ENCODE measurements at regions not wholly inside any gene's neighbourhood (a gene's known extent, or its start where the extent isn't known, plus 50 kb on each side); places are given as distances from the start of the nearest gene placed in this dataset.

DNA sequence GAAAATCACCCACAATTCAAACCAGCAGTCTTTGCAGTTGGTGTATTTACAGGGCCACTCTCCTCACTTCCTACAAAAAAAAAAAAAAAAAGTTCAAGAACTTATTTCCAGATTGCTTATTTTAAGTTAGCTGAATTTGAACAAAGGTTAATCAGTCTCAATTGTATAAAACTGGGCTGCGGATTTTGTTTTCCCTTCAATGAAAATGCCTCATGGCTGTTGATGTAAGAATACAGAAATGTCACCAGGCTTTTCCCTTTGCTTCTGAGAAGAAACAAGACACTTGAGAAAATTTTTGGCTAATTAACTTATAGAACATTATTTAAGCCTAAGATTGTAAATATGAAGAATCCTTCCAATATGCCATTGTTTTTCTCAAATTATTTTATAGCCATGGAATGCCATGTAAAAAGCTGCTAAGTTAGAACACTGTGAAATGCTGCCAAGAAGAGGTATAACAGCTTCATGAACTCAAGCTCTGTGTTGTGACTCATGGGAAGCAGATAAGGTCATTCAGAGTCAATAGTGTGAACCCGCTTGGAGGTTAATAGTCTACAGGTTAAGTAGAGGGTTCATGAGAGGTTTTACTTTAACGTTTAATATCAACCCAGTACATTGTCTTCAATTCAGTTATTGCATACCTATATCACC is 84.3 kb upstream of the ABI3BP start:
- Histone ChIP-seq H4K20me1 (replicated peaks; ENCODE audit: control insufficient read depth, extremely low read depth, insufficient read depth, low read length) (no peaks in the 10 kb centered on the region), H3K27me3 (ENCODE audit: control insufficient read depth in 2 of 2, insufficient read depth in 2 of 2, low read length in 2 of 2) (no peaks in the 10 kb centered on the region), H3K4me3 (replicated peaks in 1 of 3; ENCODE audit: insufficient read depth in 1 of 3, low read depth in 1 of 3, low read length in 3 of 3) (no peak overlapping the region), H2AFZ (ENCODE audit: low read depth, low read length) (no peak overlapping the region), H3K4me2 (ENCODE audit: insufficient read depth, low read length) (peak overlapping the region; percentile 17), H3K9me1 (replicated peaks; ENCODE audit: control insufficient read depth, extremely low read depth, insufficient read depth, low read length) (no peaks in the 10 kb centered on the region), H3K9me3 (replicated peaks; ENCODE audit: control insufficient read depth, insufficient read depth, low read length) (no peaks in the 10 kb centered on the region), H3K4me1 (ENCODE audit: control insufficient read depth, extremely low read depth, insufficient read depth, low read length) (peaks cover 29% of the 10 kb centered on the region), H3K36me3 (ENCODE audit: control insufficient read depth in 2 of 2, extremely low read depth in 1 of 2, insufficient read depth in 2 of 2, low read length in 2 of 2) (no peaks in the 10 kb centered on the region), H3K79me2 (ENCODE audit: control insufficient read depth, insufficient read depth, low read length) (no peaks in the 10 kb centered on the region), H3K9ac (replicated peaks; ENCODE audit: extremely low read depth, insufficient read depth, low read length) (no peak overlapping the region), H3K27ac (ENCODE audit: insufficient read depth, low read depth, low read length) (no peak overlapping the region)
- peak; percentile 51 for TF ChIP-seq JUN (IDR thresholded peaks at IDR 0.05; ENCODE audit: borderline replicate concordance, insufficient read depth, insufficient read length, low read depth)
- TF ChIP-seq GATA2 (IDR thresholded peaks at IDR 0.05; ENCODE audit: insufficient read depth, insufficient read length, low read depth, low read length) = peak; percentile 66
- TF ChIP-seq, protein P1, sequence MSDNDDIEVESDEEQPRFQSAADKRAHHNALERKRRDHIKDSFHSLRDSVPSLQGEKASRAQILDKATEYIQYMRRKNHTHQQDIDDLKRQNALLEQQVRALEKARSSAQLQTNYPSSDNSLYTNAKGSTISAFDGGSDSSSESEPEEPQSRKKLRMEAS (IDR thresholded peaks at IDR 0.05; ENCODE audit: insufficient read depth, insufficient read length) = no peak
- peak; percentile 58 for TF ChIP-seq POLR2AphosphoS5 (IDR thresholded peaks at IDR 0.05; ENCODE audit: insufficient read depth, low read depth, low read length)
- peak; percentile 80 for TF ChIP-seq FOS (IDR thresholded peaks at IDR 0.05; ENCODE audit: borderline replicate concordance, insufficient read depth, low read length)
- TF ChIP-seq POLR2A (IDR thresholded peaks at IDR 0.05; ENCODE audit: low read depth, low read length) = no peak
- CTCF ChIA-PET = interaction anchor here (0.9 to 1.2 kb wide), 5 partner anchors 11 to 130 kb away, joined by 3 to 11 read pairs (median 3); partner anchors contain the start of gene ABI3BP
- POLR2A ChIA-PET = no interaction called here
- FAIRE-seq (peak; percentile 76), DNase-seq (ENCODE audit: low read depth, low spot score) (peak; percentile 83)
- no TSS peak for BruUV-seq (replicated peaks)
- intact Hi-C loops (cut with micrococcal nuclease) = no loop called here
- dilution Hi-C loops (cut with MboI; ENCODE audit: extremely low pct_ligation_motif_present, low sequenced_read_pairs) = no loop called here

- Histone ChIP-seq H3K27ac (ENCODE audit: insufficient read depth, low read depth, low read length) (no peak overlapping the region), H3K27me3 (ENCODE audit: control insufficient read depth in 2 of 2, insufficient read depth in 2 of 2, low read length in 2 of 2) (no peaks in the 10 kb centered on the region), H3K9me3 (replicated peaks; ENCODE audit: control insufficient read depth, insufficient read depth, low read length) (no peaks in the 10 kb centered on the region), H3K4me2 (ENCODE audit: insufficient read depth, low read length) (no peak overlapping the region), H4K20me1 (replicated peaks; ENCODE audit: control insufficient read depth, extremely low read depth, insufficient read depth, low read length) (no peaks in the 10 kb centered on the region), H3K9me1 (replicated peaks; ENCODE audit: control insufficient read depth, extremely low read depth, insufficient read depth, low read length) (no peaks in the 10 kb centered on the region), H3K36me3 (ENCODE audit: control insufficient read depth in 2 of 2, extremely low read depth in 1 of 2, insufficient read depth in 2 of 2, low read length in 2 of 2) (no peaks in the 10 kb centered on the region), H3K79me2 (ENCODE audit: control insufficient read depth, insufficient read depth, low read length) (no peaks in the 10 kb centered on the region), H3K4me3 (replicated peaks in 1 of 3; ENCODE audit: insufficient read depth in 1 of 3, low read depth in 1 of 3, low read length in 3 of 3) (no peak overlapping the region), H2AFZ (ENCODE audit: low read depth, low read length) (no peak overlapping the region), H3K9ac (replicated peaks; ENCODE audit: extremely low read depth, insufficient read depth, low read length) (no peak overlapping the region), H3K4me1 (ENCODE audit: control insufficient read depth, extremely low read depth, insufficient read depth, low read length) (peaks cover 54% of the 10 kb centered on the region)
- TF ChIP-seq FOS (IDR thresholded peaks at IDR 0.05; ENCODE audit: borderline replicate concordance, insufficient read depth, low read length) (no peak), JUN (IDR thresholded peaks at IDR 0.05; ENCODE audit: borderline replicate concordance, insufficient read depth, insufficient read length, low read depth) (no peak), POLR2AphosphoS5 (IDR thresholded peaks at IDR 0.05; ENCODE audit: insufficient read depth, low read depth, low read length) (no peak), EZH2 (IDR thresholded peaks at IDR 0.05; ENCODE audit: borderline replicate concordance, low read depth, low read length, severe bottlenecking) (no peak)
- intact Hi-C loops (cut with micrococcal nuclease) = no loop called here
- dilution Hi-C loops (cut with MboI; ENCODE audit: extremely low pct_ligation_motif_present, low sequenced_read_pairs) = no loop called here
- POLR2A ChIA-PET = no interaction called here
- BruUV-seq (replicated peaks) = no TSS peak
- FAIRE-seq = no peak
- DNase-seq (ENCODE audit: low read depth, low spot score) = peak; percentile 17
- CTCF ChIA-PET = interaction anchor here (1.6 kb wide), 1 partner anchor 121 kb away, joined by 3 read pairs; no protein-coding TSS in a partner anchor
Observed at GRCh38 chr3:101074518-101074917, 81.3 kb upstream of the ABI3BP start.
